PC-3 (cell line): ENCODE measurements at regions not wholly inside any gene's neighbourhood (a gene's known extent, or its start where the extent isn't known, plus 50 kb on each side); places are given as distances from the start of the nearest gene placed in this dataset.

ENCODE experiments used
- ATAC-seq: fragments of 200-7000 bp; cut with Tn5 transposase; 2 replicates; pipeline ENCODE4 v1.9.1; 2020; ENCODE audit warnings: mild to moderate bottlenecking, moderate library complexity
- BruUV-seq: library from RNA; stranded (reverse); fragments of 400-500 nt; replicated peaks from 2 replicates; lab custom pipeline; 2021; lab: Mats Ljungman, UMichigan
- CTCF ChIA-PET: fragments of 300-600 bp; sonication (Branson Sonifier 250); formaldehyde crosslinking; loops from one replicate; lab custom pipeline; 2022; ENCODE audit warnings: antibody characterized with exemption; lab: Charles Lee
- POLR2A ChIA-PET: fragments of 300-600 bp; sonication (Branson Sonifier 250); formaldehyde crosslinking; loops from one replicate; lab custom pipeline; 2022; ENCODE audit warnings: antibody characterized with exemption; ENCODE audit not compliant: unreplicated experiment; lab: Charles Lee
- DNase-seq: peaks from one replicate; pipeline ENCODE4 v3.0.0-alpha.2; 2015
- H2AFZ ChIP-seq: fragments of 300-600 bp; sonication (generic); 2 replicates; pipeline ENCODE4 v1.6.0; 2016; ENCODE audit warnings: antibody characterized with exemption, low read length
- H3F3A ChIP-seq: fragments of 300-600 bp; sonication (generic); one replicate; pipeline ENCODE4 v1.6.0; 2017; ENCODE audit warnings: antibody characterized with exemption, low read length, control low read depth, mild to moderate bottlenecking; ENCODE audit not compliant: unreplicated experiment
- H3K27ac ChIP-seq: fragments of 300-600 bp; sonication (generic); 2 replicates; pipeline ENCODE4 v1.5.1; 2016; ENCODE audit warnings: mild to moderate bottlenecking, low read length
- H3K27me3 ChIP-seq: fragments of 300-600 bp; sonication (generic); 2 replicates; pipeline ENCODE4 v1.6.1; 2016; ENCODE audit warnings: low read length, mixed read lengths
- H3K36me3 ChIP-seq: fragments of 300-600 bp; sonication (generic); 2 replicates; pipeline ENCODE4 v1.6.1; 2016; ENCODE audit warnings: low read depth, mixed run types, low read length, mixed read lengths
- H3K4me1 ChIP-seq: fragments of 300-600 bp; sonication (generic); 2 replicates; pipeline ENCODE4 v1.5.1; 2016; ENCODE audit warnings: low read length; ENCODE audit not compliant: insufficient read depth
- H3K4me2 ChIP-seq: fragments of 300-600 bp; sonication (generic); 2 replicates; pipeline ENCODE4 v1.6.0; 2016; ENCODE audit warnings: low read length
- H3K4me3 ChIP-seq: fragments of 300-600 bp; sonication (generic); 2 replicates; pipeline ENCODE4 v1.5.1; 2016; ENCODE audit warnings: mild to moderate bottlenecking, low read length, mixed read lengths
- H3K79me2 ChIP-seq: fragments of 300-600 bp; sonication (generic); 2 replicates; pipeline ENCODE4 v1.6.1; 2017; ENCODE audit warnings: low read length, mixed read lengths
- H3K9ac ChIP-seq: fragments of 300-600 bp; sonication (generic); 2 replicates; pipeline ENCODE4 v1.6.0; 2016; ENCODE audit warnings: mild to moderate bottlenecking, low read length
- H3K9me2 ChIP-seq: fragments of 300-600 bp; sonication (generic); replicated peaks from 2 replicates; pipeline ENCODE4 v1.6.1; 2016; ENCODE audit warnings: mixed run types, low read length, mixed read lengths
- H3K9me3 ChIP-seq: fragments of 300-600 bp; sonication (generic); 2 replicates; pipeline ENCODE4 v1.6.1; 2016; ENCODE audit warnings: low read length, mixed read lengths
- H4K20me1 ChIP-seq: fragments of 300-600 bp; sonication (generic); 2 replicates; pipeline ENCODE4 v1.6.1; 2016; ENCODE audit warnings: low read length, mixed read lengths
- CTCF ChIP-seq: fragments of 300-600 bp; sonication (generic); conservative IDR thresholded peaks from 2 replicates; pipeline ENCODE4 v1.5.1; 2017; ENCODE audit warnings: antibody characterized with exemption, low read depth, mild to moderate bottlenecking, low read length
- EZH2 ChIP-seq: fragments of 300-600 bp; sonication (generic); IDR thresholded peaks from one replicate; pipeline ENCODE4 v1.6.1; 2017; ENCODE audit warnings: antibody characterized with exemption, mild to moderate bottlenecking, low read length; ENCODE audit not compliant: unreplicated experiment
- EZH2phosphoT487 ChIP-seq: fragments of 300-600 bp; sonication (generic); IDR thresholded peaks from 2 replicates; pipeline ENCODE4 v1.6.1; 2018; ENCODE audit warnings: mild to moderate bottlenecking, antibody characterized with exemption, low read length, borderline replicate concordance
- intact Hi-C: fragments of 100-400 bp; cut with micrococcal nuclease; formaldehyde crosslinking; loops from 2 replicates; pipeline ENCODE4 v1.9.0; 2023

GRCh38 chr7:156543699-156544598, 96.6 kb upstream of the RNF32 start:
- H2AFZ ChIP-seq, result no peak overlapping the region
- H3K9me3 ChIP-seq, result no peaks in the 10 kb centered on the region
- no peaks in the 10 kb centered on the region for H3F3A ChIP-seq
- no peak for ATAC-seq
- DNase-seq, result no peak
- ChIA-PET CTCF (no interaction called here), POLR2A (no interaction called here)
- no peaks in the 10 kb centered on the region for H3K79me2 ChIP-seq
- intact Hi-C loops, result no loop called here
- no peak overlapping the region for H3K27ac ChIP-seq
- H3K27me3 ChIP-seq, result peaks cover 30% of the 10 kb centered on the region
- no peak overlapping the region for H3K4me2 ChIP-seq
- no peaks in the 10 kb centered on the region for H3K36me3 ChIP-seq
- BruUV-seq, result no TSS peak
- no peak overlapping the region for H3K4me3 ChIP-seq
- TF ChIP-seq EZH2 (no peak), EZH2phosphoT487 (no peak), CTCF (no peak)
- no peaks in the 10 kb centered on the region for H4K20me1 ChIP-seq
- H3K9me2 ChIP-seq, result no peaks in the 10 kb centered on the region
- H3K9ac ChIP-seq, result no peak overlapping the region
- H3K4me1 ChIP-seq, result no peaks in the 10 kb centered on the region

- no peaks in the 10 kb centered on the region for H3K79me2 ChIP-seq
- intact Hi-C loops, result no loop called here
- no peaks in the 10 kb centered on the region for H3K36me3 ChIP-seq
- H3K4me2 ChIP-seq, result no peak overlapping the region
- CTCF ChIA-PET, result no interaction called here
- no peak overlapping the region for H2AFZ ChIP-seq
- DNase-seq (no peak), ATAC-seq (no peak)
- POLR2A ChIA-PET, result no interaction called here
- no peak overlapping the region for H3K27ac ChIP-seq
- TF ChIP-seq EZH2phosphoT487 (no peak), CTCF (no peak), EZH2 (no peak)
- H4K20me1 ChIP-seq, result no peaks in the 10 kb centered on the region
- H3K27me3 ChIP-seq, result peaks cover 30% of the 10 kb centered on the region
- H3K4me1 ChIP-seq, result no peaks in the 10 kb centered on the region
- H3K9ac ChIP-seq, result no peak overlapping the region
- no peaks in the 10 kb centered on the region for H3F3A ChIP-seq
- BruUV-seq, result no TSS peak
- H3K9me2 ChIP-seq, result no peaks in the 10 kb centered on the region
- H3K9me3 ChIP-seq, result no peaks in the 10 kb centered on the region
- H3K4me3 ChIP-seq, result no peak overlapping the region
These were observed 99.9 kb upstream of the RNF32 start for GRCh38 chr7:156540619-156541165.

- TF ChIP-seq EZH2 (no peak), CTCF (no peak), EZH2phosphoT487 (no peak)
- ATAC-seq (no peak), DNase-seq (no peak)
- no TSS peak for BruUV-seq
- Histone ChIP-seq H3K9ac (no peak overlapping the region), H3K79me2 (no peaks in the 10 kb centered on the region), H2AFZ (no peak overlapping the region), H3K36me3 (no peaks in the 10 kb centered on the region), H3K4me1 (no peaks in the 10 kb centered on the region), H3K9me3 (no peaks in the 10 kb centered on the region), H3K4me3 (no peak overlapping the region), H3K27ac (no peak overlapping the region), H4K20me1 (no peaks in the 10 kb centered on the region), H3K4me2 (no peak overlapping the region), H3F3A (no peaks in the 10 kb centered on the region), H3K9me2 (no peaks in the 10 kb centered on the region), H3K27me3 (peaks cover 35% of the 10 kb centered on the region)
- POLR2A ChIA-PET, result no interaction called here
- CTCF ChIA-PET, result no interaction called here
- intact Hi-C loops, result no loop called here
These were observed 100.6 kb upstream of the RNF32 start for GRCh38 chr7:156539999-156540398.
